IPS DF 19.7 (cell line): ENCODE measurements at regions not wholly inside any gene's neighbourhood (a gene's known extent, or its start where the extent isn't known, plus 50 kb on each side); places are given as distances from the start of the nearest gene placed in this dataset.
"Not testable (repeated sequence)": the region's sequence is repeated elsewhere in the genome, so short reads cannot be mapped to it uniquely, and the experiment has no call there.

Experiments used
- DNase-seq: peaks from one replicate; pipeline ENCODE4 v3.0.0-alpha.2; 2013; ENCODE audit warnings: low read depth, low spot score

- no peak for DNase-seq
These were observed 114.0 kb downstream of the LHX2 start for GRCh38 chr9:124125651-124125977.

- no peak for DNase-seq
These were observed 115.4 kb downstream of the LHX2 start for GRCh38 chr9:124126648-124127646.

DNA sequence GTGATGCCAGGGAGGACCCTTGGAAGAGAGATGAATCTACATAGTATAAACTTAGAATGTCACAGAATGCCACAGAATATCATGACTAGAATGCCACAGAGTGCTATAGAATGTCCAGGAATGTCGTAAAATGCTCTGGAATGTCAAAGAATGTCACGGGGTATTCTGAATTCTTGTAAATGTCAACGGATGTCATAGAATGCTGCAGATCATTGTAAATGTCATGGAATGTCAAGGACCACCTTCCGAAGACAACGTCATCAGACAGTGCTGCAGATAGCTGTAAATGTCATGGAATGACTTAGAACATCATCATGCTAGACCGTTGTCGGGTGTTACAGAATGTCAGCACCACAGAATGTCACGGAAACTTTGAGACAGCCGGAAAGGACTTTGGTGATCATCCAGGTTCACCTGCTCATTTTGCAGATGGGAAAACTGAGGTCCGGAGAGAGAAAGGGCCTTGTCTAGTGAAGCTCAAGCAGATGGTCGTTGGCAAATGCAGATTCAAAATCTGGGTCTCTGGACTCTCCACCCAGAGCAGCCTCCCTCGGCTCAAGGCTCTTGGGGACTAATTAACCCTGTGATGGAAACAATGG is 117.1 kb downstream of the LHX2 start:
- no peak for DNase-seq

DNA sequence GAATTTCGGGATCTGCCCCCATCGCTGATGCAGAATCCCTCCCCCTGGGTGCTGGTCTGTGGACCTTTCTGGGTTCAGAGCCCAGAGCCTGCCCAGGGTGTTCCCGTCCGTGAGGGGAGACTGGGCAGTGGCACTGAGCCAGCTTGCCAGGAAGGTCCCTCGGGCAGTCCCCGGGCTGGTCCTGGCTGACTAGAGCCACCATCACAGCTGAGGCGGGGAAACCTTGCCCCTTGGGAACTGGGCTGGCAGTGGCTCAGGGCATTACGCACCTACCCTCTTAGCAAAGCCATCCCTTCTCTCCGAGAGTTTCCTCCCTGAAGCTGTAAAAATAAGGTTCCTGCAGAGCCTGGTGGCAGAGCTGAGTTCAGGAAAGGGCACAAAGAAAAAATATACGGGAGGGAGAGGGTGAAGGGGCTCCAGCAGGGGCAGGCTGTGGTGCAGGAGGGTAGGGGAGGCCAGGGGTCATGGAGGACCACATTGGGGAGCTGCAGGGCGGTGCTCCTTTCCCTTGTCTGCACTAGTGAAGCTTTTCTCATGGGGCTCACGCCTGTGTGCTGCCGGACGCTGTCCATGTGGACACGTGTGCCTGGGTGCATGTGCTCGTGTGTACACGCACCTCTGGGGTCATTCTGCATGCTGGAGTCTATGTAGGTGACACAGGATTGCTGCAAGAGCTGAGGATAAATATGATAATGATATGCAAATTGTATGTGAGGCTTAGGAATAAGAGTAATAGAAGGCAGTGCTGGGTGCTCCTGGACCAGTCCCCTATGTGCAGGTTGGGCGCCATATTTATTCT is 118.9 kb downstream of the LHX2 start:
- DNase-seq = no peak

GRCh38 chr9:124131518-124131917 is 120.0 kb downstream of the LHX2 start:
- DNase-seq = not testable (repeated sequence)

DNA sequence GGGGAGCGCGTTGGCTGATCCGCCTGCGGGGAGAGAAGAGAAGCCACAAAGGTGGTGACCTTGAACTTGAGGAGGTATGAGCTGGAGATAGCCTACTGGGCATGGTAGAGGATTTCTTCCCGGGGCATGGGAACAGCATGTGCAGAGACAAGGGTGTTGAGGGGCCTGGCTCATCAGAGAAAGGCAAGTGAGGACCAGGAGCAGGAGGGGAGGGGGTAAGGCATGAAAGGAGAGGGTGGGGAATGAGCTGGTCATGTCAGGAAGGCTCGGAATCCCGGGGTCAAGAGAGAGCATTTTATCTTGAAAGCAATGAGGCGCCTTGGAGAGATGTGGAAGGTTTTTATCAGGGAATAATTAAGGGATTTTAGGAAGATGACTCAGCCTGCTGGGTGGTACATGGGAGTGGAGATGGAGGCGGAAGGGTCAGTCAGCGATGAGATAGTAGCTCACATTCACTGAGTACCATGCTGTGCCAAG is 121.1 kb downstream of the LHX2 start:
- DNase-seq = no peak

- DNase-seq = no peak
These were observed 122.2 kb downstream of the LHX2 start for GRCh38 chr9:124133727-124134126.

DNA sequence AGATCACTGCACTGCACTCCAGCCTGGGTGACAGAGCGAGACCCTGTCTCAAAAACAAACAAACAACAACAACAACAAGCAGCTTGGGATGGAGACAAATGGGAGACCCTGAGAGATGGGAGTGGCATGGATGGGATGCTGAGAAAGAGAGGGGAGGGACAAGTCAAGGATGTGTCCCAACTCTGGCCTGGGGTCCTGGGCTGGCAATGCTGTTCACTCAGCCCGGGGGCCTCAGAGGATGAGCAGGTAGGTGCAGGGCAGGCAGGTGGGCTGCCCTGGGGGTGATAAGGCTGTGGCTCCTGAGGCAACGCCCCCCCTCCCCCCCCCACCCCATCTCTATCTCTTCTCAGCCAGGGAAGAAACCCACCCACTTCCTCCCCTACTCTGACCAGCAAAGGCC is 123.0 kb downstream of the LHX2 start:
- DNase-seq = no peak

GRCh38 chr9:124135813-124136365 is 121.9 kb upstream of the NEK6 start:
- DNase-seq = no peak

GRCh38 chr9:124137009-124137943 is 120.5 kb upstream of the NEK6 start:
- no peak for DNase-seq

DNA sequence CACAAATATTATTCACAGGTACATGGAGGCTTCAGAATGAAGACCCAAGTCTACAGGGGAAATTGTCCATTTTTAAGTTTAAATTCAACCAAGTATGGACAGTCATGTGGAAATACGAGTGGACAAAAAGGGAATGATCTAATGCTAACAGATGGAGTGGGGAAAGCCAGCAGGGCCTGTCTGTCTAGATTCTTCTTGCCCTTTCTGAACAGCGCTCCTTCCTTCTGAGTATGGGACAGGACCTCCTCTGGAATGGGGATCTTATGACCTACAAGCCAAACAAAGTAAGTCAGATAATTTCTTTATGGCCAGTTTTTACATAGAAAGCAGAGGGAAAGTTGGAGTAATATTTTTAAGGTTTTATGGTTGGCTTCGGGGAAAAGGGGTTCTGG is 119.8 kb upstream of the NEK6 start:
- no peak for DNase-seq

DNA sequence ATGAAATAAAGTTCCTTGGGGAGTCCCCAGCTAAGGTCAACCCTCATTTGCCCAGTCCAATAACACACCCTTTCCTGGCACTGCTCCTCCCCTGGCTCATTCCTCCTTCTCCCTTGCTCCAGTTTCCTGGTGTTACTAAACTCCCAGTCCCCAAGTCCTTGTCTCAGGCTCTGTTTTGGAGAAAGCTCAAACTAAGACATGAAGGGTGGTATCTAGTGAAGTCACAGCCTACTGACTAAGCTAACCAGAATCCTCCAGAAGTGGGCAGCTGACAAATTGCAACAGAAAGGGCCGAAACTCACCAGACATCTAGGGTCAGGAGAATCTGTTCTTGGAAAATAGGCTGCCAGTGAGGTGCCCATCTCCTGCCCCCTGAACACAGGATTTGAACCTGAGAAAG is 118.7 kb upstream of the NEK6 start:
- DNase-seq = no peak

DNA sequence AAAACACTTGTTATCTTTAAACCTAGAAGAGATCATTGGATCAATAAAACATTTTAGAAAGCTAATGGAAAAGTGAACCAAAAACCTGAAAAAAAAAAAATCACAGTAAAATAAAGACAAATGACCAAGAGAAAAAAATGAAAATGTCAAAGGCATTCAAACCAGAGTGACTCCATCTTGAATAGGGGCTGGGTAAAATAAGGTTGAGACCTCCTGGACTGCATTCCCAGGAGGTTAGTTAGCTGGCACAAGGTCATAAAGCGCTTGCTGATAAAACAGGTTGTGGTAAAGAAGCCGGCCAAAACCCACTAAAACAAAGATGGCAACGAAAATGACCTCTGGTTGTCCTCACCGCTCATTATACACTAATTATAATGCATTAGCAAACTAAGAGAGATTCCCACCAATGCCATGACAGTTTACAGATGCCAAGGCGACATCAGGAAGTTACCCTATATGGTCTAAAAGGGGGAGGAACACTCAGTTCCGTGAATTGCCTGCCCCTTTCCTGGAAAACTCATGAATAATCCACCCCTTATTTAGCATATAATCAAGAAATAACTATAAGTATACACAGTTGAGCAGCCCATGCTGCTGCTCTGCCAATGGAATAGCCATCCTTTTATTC is 116.7 kb upstream of the NEK6 start:
- DNase-seq = no peak

DNA sequence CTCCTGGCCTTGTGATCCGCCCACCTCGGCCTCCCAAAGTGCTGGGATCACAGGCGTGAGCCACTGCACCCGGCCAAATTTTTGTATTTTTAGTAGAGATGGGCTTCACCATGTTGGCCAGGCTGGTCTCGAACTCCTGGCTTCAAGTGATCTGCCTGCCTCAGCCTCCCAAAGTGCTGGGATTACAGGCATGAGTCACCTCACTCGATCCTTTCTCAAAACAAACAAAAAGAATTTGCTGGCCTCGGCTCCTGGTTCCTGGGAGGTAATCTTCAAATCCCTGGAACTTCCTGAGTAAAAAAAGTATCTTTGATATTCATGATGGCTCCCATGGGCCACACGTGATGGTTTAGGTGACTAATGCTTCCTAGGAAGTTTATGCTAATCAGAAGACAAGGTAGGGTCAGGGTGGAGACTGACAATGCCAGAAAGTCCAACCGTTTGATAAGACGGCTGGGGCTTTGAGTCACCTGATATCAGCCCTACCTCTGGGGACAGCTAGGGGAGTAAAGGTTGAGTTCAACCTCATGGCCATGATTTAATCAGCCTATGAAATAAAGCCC is 113.1 kb upstream of the NEK6 start:
- DNase-seq = peak; percentile 79

GRCh38 chr9:124146031-124146561 is 111.7 kb upstream of the NEK6 start:
- no peak for DNase-seq

- DNase-seq = no peak
These were observed 107.8 kb upstream of the NEK6 start for GRCh38 chr9:124149992-124150391.

GRCh38 chr9:124163760-124164255 is 93.9 kb upstream of the NEK6 start:
- no peak for DNase-seq

GRCh38 chr9:124164811-124165210 is 92.9 kb upstream of the NEK6 start:
- DNase-seq = no peak

DNA sequence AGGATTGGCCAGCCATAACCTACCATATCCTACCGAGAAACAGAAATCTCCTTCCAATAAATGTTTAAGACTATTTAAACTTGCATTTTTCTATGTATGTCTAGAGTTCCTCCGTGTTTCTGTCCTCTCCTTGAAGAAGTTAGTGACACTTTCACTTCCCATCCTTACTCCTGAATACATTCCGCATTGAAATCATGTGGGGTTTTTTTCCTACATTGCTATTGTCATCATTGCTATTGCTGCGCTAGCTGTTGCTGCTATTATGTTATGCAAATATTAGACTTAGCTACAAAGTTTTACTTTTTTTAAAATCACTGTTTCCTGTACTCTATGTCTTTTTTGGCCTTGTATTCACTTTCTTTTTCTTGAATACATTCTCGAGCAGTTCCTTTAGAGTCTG is 83.3 kb upstream of the NEK6 start:
- DNase-seq = no peak

DNA sequence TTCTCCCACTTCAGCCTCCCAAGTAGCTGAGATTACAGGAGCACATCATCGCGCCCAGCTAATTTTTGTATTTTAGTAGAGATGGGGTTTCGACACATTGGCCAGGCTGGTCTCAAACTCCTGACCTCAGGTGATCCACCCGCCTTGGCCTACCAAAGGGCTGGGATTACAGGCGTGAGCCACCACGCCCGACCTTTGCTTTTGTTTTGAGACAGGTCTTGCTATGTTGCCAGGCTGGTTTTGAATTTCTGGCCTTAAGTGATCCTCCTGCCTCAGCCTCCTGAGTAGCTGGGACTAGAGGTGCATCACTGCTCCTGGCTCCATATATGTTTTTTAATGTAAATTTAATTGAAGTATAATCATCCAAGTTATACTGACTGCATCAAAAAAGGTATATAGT is 80.2 kb upstream of the NEK6 start:
- DNase-seq = not testable (repeated sequence)
